Transverse colon (tissue), 4 donors: ENCODE measurements at regions not wholly inside any gene's neighbourhood (a gene's known extent, or its start where the extent isn't known, plus 50 kb on each side); places are given as distances from the start of the nearest gene placed in this dataset.

Experiments used
- POLR2A ChIP-seq: fragments of 450-650 bp; IDR thresholded peaks from one replicate; pipeline ENCODE4 v1.6.1; 2016; ENCODE audit warnings: antibody characterized with exemption, mild to moderate bottlenecking, moderate library complexity
- POLR2AphosphoS5 ChIP-seq, 3 donors: sonication (generic); formaldehyde crosslinking; IDR thresholded peaks; one replicate each; pipeline ENCODE4 v1.6.1; 2016; ENCODE audit warnings: antibody characterized with exemption in 3 of 3
- TF ChIP-seq, protein P1 (sequence below), 5 experiments: fragments of 200-600 bp in 3 of 5; fragments of 450-650 bp in 2 of 5; sonication (generic) in 3 of 5; IDR thresholded peaks; 1 replicate in 2 of 5; 2 replicates in 3 of 5; pipeline ENCODE4 v1.5.1; 2016 to 2017; ENCODE audit warnings: antibody characterized with exemption in 5 of 5, inconsistent platforms in 3 of 5, mild to moderate bottlenecking in 2 of 5, moderate library complexity in 1 of 5

- TF ChIP-seq POLR2AphosphoS5 (IDR thresholded peaks at IDR 0.05), result no peak
- TF ChIP-seq POLR2A, result no peak
- TF ChIP-seq, protein P1, sequence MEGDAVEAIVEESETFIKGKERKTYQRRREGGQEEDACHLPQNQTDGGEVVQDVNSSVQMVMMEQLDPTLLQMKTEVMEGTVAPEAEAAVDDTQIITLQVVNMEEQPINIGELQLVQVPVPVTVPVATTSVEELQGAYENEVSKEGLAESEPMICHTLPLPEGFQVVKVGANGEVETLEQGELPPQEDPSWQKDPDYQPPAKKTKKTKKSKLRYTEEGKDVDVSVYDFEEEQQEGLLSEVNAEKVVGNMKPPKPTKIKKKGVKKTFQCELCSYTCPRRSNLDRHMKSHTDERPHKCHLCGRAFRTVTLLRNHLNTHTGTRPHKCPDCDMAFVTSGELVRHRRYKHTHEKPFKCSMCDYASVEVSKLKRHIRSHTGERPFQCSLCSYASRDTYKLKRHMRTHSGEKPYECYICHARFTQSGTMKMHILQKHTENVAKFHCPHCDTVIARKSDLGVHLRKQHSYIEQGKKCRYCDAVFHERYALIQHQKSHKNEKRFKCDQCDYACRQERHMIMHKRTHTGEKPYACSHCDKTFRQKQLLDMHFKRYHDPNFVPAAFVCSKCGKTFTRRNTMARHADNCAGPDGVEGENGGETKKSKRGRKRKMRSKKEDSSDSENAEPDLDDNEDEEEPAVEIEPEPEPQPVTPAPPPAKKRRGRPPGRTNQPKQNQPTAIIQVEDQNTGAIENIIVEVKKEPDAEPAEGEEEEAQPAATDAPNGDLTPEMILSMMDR (IDR thresholded peaks at IDR 0.05), result no peak
These were observed 156.9 kb upstream of the SNX19 start for GRCh38 chr11:131073167-131073566.
